ENCODE measurements at regions not wholly inside any gene's neighbourhood (a gene's known extent, or its start where the extent isn't known, plus 50 kb on each side); places are given as distances from the start of the nearest gene placed in this dataset.

- Mint-ChIP-seq H3K27ac (ENCODE audit: unreplicated experiment) (no peak overlapping the region), H3K4me1 (ENCODE audit: unreplicated experiment) (no peaks in the 10 kb centered on the region), H3K27me3 (ENCODE audit: unreplicated experiment) (no peaks in the 10 kb centered on the region), H3K36me3 (ENCODE audit: low read depth, unreplicated experiment) (no peaks in the 10 kb centered on the region), H3K4me3 (ENCODE audit: unreplicated experiment) (no peak overlapping the region), H3K9me3 (ENCODE audit: unreplicated experiment) (no peaks in the 10 kb centered on the region)
- TF ChIP-seq CTCF (IDR thresholded peaks at IDR 0.05; ENCODE audit: unreplicated experiment): no peak
- no peak for DNase-seq (ENCODE audit: low spot score)
Observed at GRCh38 chr5:103333376-103333775, 74.8 kb downstream of the MACIR start.

- Mint-ChIP-seq H3K4me3 (ENCODE audit: unreplicated experiment) (no peak overlapping the region), H3K9me3 (ENCODE audit: unreplicated experiment) (no peaks in the 10 kb centered on the region), H3K4me1 (ENCODE audit: unreplicated experiment) (no peaks in the 10 kb centered on the region), H3K36me3 (ENCODE audit: low read depth, unreplicated experiment) (no peaks in the 10 kb centered on the region), H3K27ac (ENCODE audit: unreplicated experiment) (no peak overlapping the region), H3K27me3 (ENCODE audit: unreplicated experiment) (no peaks in the 10 kb centered on the region)
- no peak for TF ChIP-seq CTCF (IDR thresholded peaks at IDR 0.05; ENCODE audit: unreplicated experiment)
- no peak for DNase-seq (ENCODE audit: low spot score)
Observed at GRCh38 chr5:103330875-103331274, 72.3 kb downstream of the MACIR start.
